WTC11 (cell line): ENCODE measurements at regions not wholly inside any gene's neighbourhood (a gene's known extent, or its start where the extent isn't known, plus 50 kb on each side); places are given as distances from the start of the nearest gene placed in this dataset.

Experiments used
- ATF2 ChIP-seq: sonication (generic); formaldehyde crosslinking; IDR thresholded peaks from 2 replicates; pipeline ENCODE4 v1.8.1; 2022; ENCODE audit warnings: low read depth, missing genetic modification reagents, borderline replicate concordance
- ATF3 ChIP-seq: sonication (generic); formaldehyde crosslinking; conservative IDR thresholded peaks from 2 replicates; pipeline ENCODE4 v1.8.1; 2022; ENCODE audit warnings: mild to moderate bottlenecking, missing genetic modification reagents
- CREM ChIP-seq: sonication (generic); formaldehyde crosslinking; IDR thresholded peaks from 2 replicates; pipeline ENCODE4 v1.8.1; 2022; ENCODE audit warnings: mild to moderate bottlenecking, missing genetic modification reagents, moderate library complexity
- CTCF ChIP-seq: fragments of 200-600 bp; IDR thresholded peaks from 2 replicates; pipeline ENCODE4 v1.8.0; 2022; ENCODE audit warnings: antibody characterized with exemption
- E2F5 ChIP-seq: sonication (generic); formaldehyde crosslinking; IDR thresholded peaks from 2 replicates; pipeline ENCODE4 v1.8.1; 2022; ENCODE audit warnings: mild to moderate bottlenecking, moderate library complexity, missing genetic modification reagents
- GABPB1 ChIP-seq: sonication (generic); formaldehyde crosslinking; IDR thresholded peaks from 2 replicates; pipeline ENCODE4 v1.8.1; 2023; ENCODE audit warnings: mild to moderate bottlenecking, missing genetic modification reagents
- HMGA2 ChIP-seq: fragments of 250-450 bp; sonication (Bioruptor Pico); IDR thresholded peaks from 2 replicates; pipeline ENCODE4 v1.4.0; 2021; ENCODE audit warnings: mild to moderate bottlenecking, moderate library complexity
- PRRX2 ChIP-seq: fragments of 250-450 bp; sonication (Bioruptor Pico); IDR thresholded peaks from 2 replicates; pipeline ENCODE4 v1.8.0; 2021; ENCODE audit warnings: mild to moderate bottlenecking
- SP1 ChIP-seq: sonication (generic); formaldehyde crosslinking; conservative IDR thresholded peaks from 2 replicates; pipeline ENCODE4 v1.8.1; 2022; ENCODE audit warnings: missing genetic modification reagents
- ZNF232 ChIP-seq: sonication (generic); formaldehyde crosslinking; IDR thresholded peaks from 2 replicates; pipeline ENCODE4 v1.8.0; 2022; ENCODE audit warnings: mild to moderate bottlenecking, missing genetic modification reagents
- ZNF281 ChIP-seq: sonication (generic); formaldehyde crosslinking; IDR thresholded peaks from 2 replicates; pipeline ENCODE4 v1.8.0; 2023; ENCODE audit warnings: mild to moderate bottlenecking, missing genetic modification reagents

- no peak for TF ChIP-seq SP1 (CRISPR knock-in tag)
- no peak for TF ChIP-seq ZNF232 (CRISPR knock-in tag)
- no peak for TF ChIP-seq GABPB1
- no peak for TF ChIP-seq CTCF
- TF ChIP-seq HMGA2, result no peak
- no peak for TF ChIP-seq E2F5 (CRISPR knock-in tag)
- no peak for TF ChIP-seq ATF2
- TF ChIP-seq PRRX2, result no peak
- no peak for TF ChIP-seq CREM
- no peak for TF ChIP-seq ZNF281 (CRISPR knock-in tag)
- TF ChIP-seq ATF3 (CRISPR knock-in tag), result no peak
Observed at GRCh38 chr5:133696006-133696584, 83.8 kb upstream of the FSTL4 start.
